Sigmoid colon (tissue), 6 donors: ENCODE measurements at regions not wholly inside any gene's neighbourhood (a gene's known extent, or its start where the extent isn't known, plus 50 kb on each side); places are given as distances from the start of the nearest gene placed in this dataset.

Experiments
- DNase-seq: peaks from one replicate; pipeline ENCODE4 v3.0.0-alpha.2; 2019
- H3K27ac ChIP-seq, 4 donors: fragments of 200-600 bp; sonication (generic); one replicate each; pipeline ENCODE4 v1.5.1; 2016 to 2019; ENCODE audit warnings: mild to moderate bottlenecking in 1 of 4
- H3K27me3 ChIP-seq, 3 donors: fragments of 200-600 bp; sonication (generic); one replicate each; pipeline ENCODE4 v1.5.1; 2019; ENCODE audit warnings: mild to moderate bottlenecking in 1 of 3
- H3K36me3 ChIP-seq, 4 donors: fragments of 200-600 bp; sonication (generic); one replicate each; pipeline ENCODE4 v1.5.1; 2016 to 2019
- H3K4me1 ChIP-seq, 4 donors: fragments of 200-600 bp; sonication (generic); one replicate each; pipeline ENCODE4 v1.5.1; 2017 to 2019
- H3K4me3 ChIP-seq, 4 donors: fragments of 200-600 bp; sonication (generic); one replicate each; pipeline ENCODE4 v1.5.1; 2017 to 2019; ENCODE audit warnings: mild to moderate bottlenecking in 2 of 4, moderate library complexity in 1 of 4
- H3K9me3 ChIP-seq, 4 donors: fragments of 200-600 bp in 3 of 4; sonication (generic) in 3 of 4; one replicate each; pipeline versions ENCODE4 v1.5.1 to v1.6.1; 2013 to 2019
- CTCF ChIP-seq, 4 experiments: fragments of 450-650 bp in 3 of 4; fragments of 200-600 bp in 1 of 4; IDR thresholded peaks; one replicate each; pipeline ENCODE4 v1.5.1; 2016 to 2019; ENCODE audit warnings: antibody characterized with exemption in 4 of 4, mild to moderate bottlenecking in 3 of 4, moderate library complexity in 2 of 4
- EP300 ChIP-seq, 4 donors: sonication (generic); formaldehyde crosslinking; IDR thresholded peaks; one replicate each; pipeline ENCODE4 v1.6.1; 2017; ENCODE audit warnings: antibody characterized with exemption in 4 of 4
- POLR2A ChIP-seq, 2 donors: fragments of 450-650 bp; IDR thresholded peaks; one replicate each; pipeline ENCODE4 v1.6.1; 2016; ENCODE audit warnings: antibody characterized with exemption in 2 of 2, mild to moderate bottlenecking in 2 of 2, moderate library complexity in 2 of 2
- POLR2AphosphoS5 ChIP-seq, 4 donors: sonication (generic); formaldehyde crosslinking; IDR thresholded peaks; one replicate each; pipeline ENCODE4 v1.6.1; 2017; ENCODE audit warnings: antibody characterized with exemption in 4 of 4
- WGBS, 2 donors: extraction: QIAGEN DNeasy Blood & Tissue Kit; methylation state at CpG; one replicate each; pipeline ENCODE4 v1.1.7; 2013; 5-methylcytosine and 5-hydroxymethylcytosine counted together
- intact Hi-C: fragments of 100-400 bp; cut with DNase I; formaldehyde crosslinking; loops from one replicate; pipeline ENCODE4 v1.15.1; 2023
- small RNA-seq, 3 donors: library from RNA; depleted of rRNA; stranded (forward); fragments of <200 nt; gene quantifications; one replicate each; pipeline ENCODE3, GENCODE V24; 2016
- donor health status: healthy with polysubstance abuse.
- donor health status: healthy.

- Histone ChIP-seq H3K9me3 (no peaks in the 10 kb centered on the region), H3K4me3 (no peak overlapping the region), H3K27me3 (no peaks in the 10 kb centered on the region), H3K27ac (no peak overlapping the region), H3K4me1 (no peaks in the 10 kb centered on the region), H3K36me3 (no peaks in the 10 kb centered on the region)
- intact Hi-C loops, result no loop called here
- no peak for DNase-seq
- 84 to 87% methylated on average over 11 of the region's 11 CpGs for WGBS, 2 donors
- TF ChIP-seq CTCF (IDR thresholded peaks at IDR 0.05), result no peak
- TF ChIP-seq POLR2A (IDR thresholded peaks at IDR 0.05), result no peak
- TF ChIP-seq EP300 (IDR thresholded peaks at IDR 0.05), result no peak
- TF ChIP-seq POLR2AphosphoS5 (IDR thresholded peaks at IDR 0.05), result no peak
Measured at GRCh38 chr7:36092221-36092771, 60.8 kb upstream of the EEPD1 start.

GRCh38 chr7:36096460-36097095 lies 56.5 kb upstream of the EEPD1 start:
- no peaks in the 10 kb centered on the region for H3K9me3 ChIP-seq

GRCh38 chr7:36098096-36098495 lies 55.0 kb upstream of the EEPD1 start:
- TF ChIP-seq POLR2A (IDR thresholded peaks at IDR 0.05) (no peak), EP300 (IDR thresholded peaks at IDR 0.05) (no peak), POLR2AphosphoS5 (IDR thresholded peaks at IDR 0.05) (no peak), CTCF (IDR thresholded peaks at IDR 0.05) (no peak)
- Histone ChIP-seq H3K27me3 (no peaks in the 10 kb centered on the region), H3K9me3 (no peaks in the 10 kb centered on the region), H3K27ac (no peak overlapping the region), H3K4me3 (no peak overlapping the region), H3K36me3 (no peaks in the 10 kb centered on the region), H3K4me1 (no peaks in the 10 kb centered on the region)
- DNase-seq, result no peak
- intact Hi-C loops, result no loop called here

More at GRCh38 chr7:36096460-36097095, 56.5 kb upstream of the EEPD1 start:
- H3K36me3 ChIP-seq, result no peaks in the 10 kb centered on the region
- intact Hi-C loops, result no loop called here
- no peak for TF ChIP-seq POLR2AphosphoS5 (IDR thresholded peaks at IDR 0.05)
- no peak for TF ChIP-seq CTCF (IDR thresholded peaks at IDR 0.05)
- TF ChIP-seq EP300 (IDR thresholded peaks at IDR 0.05), result no peak
- TF ChIP-seq POLR2A (IDR thresholded peaks at IDR 0.05), result no peak
- H3K4me3 ChIP-seq, result no peak overlapping the region
- no peaks in the 10 kb centered on the region for H3K27me3 ChIP-seq
- WGBS, 2 donors, result 84 to 91% methylated on average over 6 of the region's 6 CpGs
- H3K4me1 ChIP-seq, result no peaks in the 10 kb centered on the region
- no peak overlapping the region for H3K27ac ChIP-seq
- DNase-seq, result no peak

- 43% methylated on average over 2 of the region's 2 CpGs for WGBS, 2 donors
- Histone ChIP-seq H3K27ac (no peak overlapping the region), H3K9me3 (no peaks in the 10 kb centered on the region), H3K36me3 (no peaks in the 10 kb centered on the region), H3K4me1 (no peaks in the 10 kb centered on the region), H3K4me3 (no peak overlapping the region), H3K27me3 (no peaks in the 10 kb centered on the region)
- TF ChIP-seq POLR2A (IDR thresholded peaks at IDR 0.05) (no peak), EP300 (IDR thresholded peaks at IDR 0.05) (no peak), CTCF (IDR thresholded peaks at IDR 0.05) (no peak), POLR2AphosphoS5 (IDR thresholded peaks at IDR 0.05) (no peak)
- DNase-seq, result no peak
- intact Hi-C loops, result no loop called here
Measured at GRCh38 chr7:36100226-36100625, 52.8 kb upstream of the EEPD1 start.

- intact Hi-C loops, result no loop called here
- 79 to 81% methylated on average over 1 of the region's 1 CpG for WGBS, 2 donors
- no peaks in the 10 kb centered on the region for H3K36me3 ChIP-seq
Measured at GRCh38 chr7:36100634-36101033, 52.4 kb upstream of the EEPD1 start.

More at GRCh38 chr7:36100634-36101033, 52.4 kb upstream of the EEPD1 start:
- DNase-seq, result no peak
- TF ChIP-seq EP300 (IDR thresholded peaks at IDR 0.05), result no peak
- H3K27me3 ChIP-seq, result no peaks in the 10 kb centered on the region
- no peak overlapping the region for H3K27ac ChIP-seq
- H3K4me1 ChIP-seq, result no peaks in the 10 kb centered on the region
- no peaks in the 10 kb centered on the region for H3K9me3 ChIP-seq
- no peak overlapping the region for H3K4me3 ChIP-seq

Small RNAs in the stretch of these regions (small RNA-seq; reads per million reads assigned to genes)
- 0 reads per million in 3 donors for gene RNU6-1085P
